HG03571 (cell line): ENCODE measurements at regions not wholly inside any gene's neighbourhood (a gene's known extent, or its start where the extent isn't known, plus 50 kb on each side); places are given as distances from the start of the nearest gene placed in this dataset.

ENCODE experiments used
- ATAC-seq: cut with Tn5 transposase; IDR thresholded peaks from one replicate; pipeline ENCODE4 v1.9.1; 2021; ENCODE audit not compliant: unreplicated experiment

GRCh38 chr22:46053563-46054090 is 76.7 kb upstream of the WNT7B start:
- no peak for ATAC-seq

GRCh38 chr22:46054091-46055073 is 77.4 kb upstream of the WNT7B start:
- no peak for ATAC-seq

- no peak for ATAC-seq
Observed at GRCh38 chr22:46055181-46055875, 78.4 kb upstream of the WNT7B start.

- no peak for ATAC-seq
Observed at GRCh38 chr22:46055911-46056545, 79.1 kb upstream of the WNT7B start.

GRCh38 chr22:46056546-46057245 is 79.7 kb upstream of the WNT7B start:
- ATAC-seq, result no peak

GRCh38 chr22:46057246-46058090 is 80.5 kb upstream of the WNT7B start:
- ATAC-seq, result no peak

GRCh38 chr22:46058091-46058420 is 81.1 kb upstream of the WNT7B start:
- ATAC-seq, result no peak

- no peak for ATAC-seq
Observed at GRCh38 chr22:46058591-46059519, 81.9 kb upstream of the WNT7B start.

GRCh38 chr22:46060292-46061123 is 83.5 kb upstream of the WNT7B start:
- no peak for ATAC-seq

GRCh38 chr22:46061124-46061500 is 84.2 kb upstream of the WNT7B start:
- ATAC-seq, result no peak

GRCh38 chr22:46061501-46062231 is 84.7 kb upstream of the WNT7B start:
- no peak for ATAC-seq

GRCh38 chr22:46062232-46062615 is 85.3 kb upstream of the WNT7B start:
- ATAC-seq, result no peak

- ATAC-seq, result no peak
Observed at GRCh38 chr22:46062971-46063631, 86.1 kb upstream of the WNT7B start.

GRCh38 chr22:46063846-46064227 is 86.5 kb upstream of the PPARA start:
- ATAC-seq, result no peak

GRCh38 chr22:46064228-46064965 is 85.9 kb upstream of the PPARA start:
- ATAC-seq, result no peak

GRCh38 chr22:46064966-46065666 is 85.2 kb upstream of the PPARA start:
- no peak for ATAC-seq
